NCI-H82 (cell line): ENCODE measurements at regions not wholly inside any gene's neighbourhood (a gene's known extent, or its start where the extent isn't known, plus 50 kb on each side); places are given as distances from the start of the nearest gene placed in this dataset.

Source experiments
- DNase-seq: peaks from one replicate; lab custom pipeline; 2025; lab: John Stamatoyannopoulos, UW

DNA sequence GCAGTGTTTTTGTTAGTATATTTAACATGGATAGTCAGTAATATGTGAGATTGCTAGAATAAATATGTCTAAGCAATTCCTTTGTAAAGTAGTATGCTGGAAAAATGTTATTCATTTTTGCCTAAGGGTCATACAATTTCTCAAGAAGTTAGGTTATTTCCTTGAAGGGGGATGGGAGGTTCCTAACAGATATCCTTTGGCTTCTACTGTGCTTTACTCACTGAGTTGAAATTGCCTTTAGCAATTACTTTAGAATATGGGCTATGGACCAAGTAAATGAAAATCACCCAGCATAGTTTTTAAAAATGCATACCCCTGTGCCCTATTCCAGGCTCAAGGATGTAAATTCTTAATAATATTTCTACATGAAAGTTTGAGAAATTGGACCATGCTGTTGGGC, 1386.4 kb upstream of the SLC39A10 start:
- DNase-seq = no peak

DNA sequence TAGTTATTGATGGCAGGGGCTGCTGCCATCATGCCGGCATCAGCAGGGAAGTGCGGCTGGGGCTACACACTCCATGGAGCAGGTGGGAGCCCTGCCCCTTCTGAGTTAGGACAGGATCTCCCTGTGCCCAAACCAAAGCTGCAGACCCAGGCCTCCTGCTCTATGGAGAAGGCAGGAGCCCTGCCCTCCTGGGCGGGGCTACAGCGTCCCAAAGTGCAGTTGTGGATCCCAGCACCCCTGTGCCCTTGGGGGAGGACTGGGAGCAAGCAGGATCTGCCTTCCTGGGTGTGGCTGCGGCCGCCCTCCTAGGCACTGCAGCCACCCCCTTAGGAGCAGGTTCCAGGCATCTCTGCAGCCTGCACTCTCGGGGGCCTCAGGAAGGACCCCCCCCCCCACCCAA, 1392.4 kb upstream of the SLC39A10 start:
- no peak for DNase-seq

DNA sequence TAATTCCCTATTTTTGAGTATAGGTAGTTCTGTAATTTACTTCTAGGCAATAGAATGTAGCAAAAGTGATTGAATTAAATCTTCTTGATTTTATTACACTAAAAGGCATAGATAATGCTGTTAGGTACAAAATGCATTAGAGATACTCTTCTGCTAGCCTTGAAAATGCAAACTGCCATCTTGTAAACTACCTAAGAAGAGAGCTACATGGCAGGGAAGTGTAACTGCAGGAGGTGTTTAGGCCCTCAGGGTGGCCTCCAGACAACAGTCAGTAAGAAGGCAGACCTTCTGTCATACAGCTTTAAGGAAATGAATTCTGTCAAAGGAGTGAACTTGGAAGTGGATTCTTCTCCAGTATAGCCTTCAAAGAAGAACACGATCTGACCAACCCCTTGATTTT, 1396.8 kb upstream of the SLC39A10 start:
- DNase-seq = no peak

- no peak for DNase-seq
Observed at GRCh38 chr2:194257095-194257494, 1399.9 kb upstream of the SLC39A10 start.

- DNase-seq = no peak
Observed at GRCh38 chr2:194253528-194254259, 1403.3 kb upstream of the SLC39A10 start.

- no peak for DNase-seq
Observed at GRCh38 chr2:194252127-194252526, 1404.9 kb upstream of the SLC39A10 start.

DNA sequence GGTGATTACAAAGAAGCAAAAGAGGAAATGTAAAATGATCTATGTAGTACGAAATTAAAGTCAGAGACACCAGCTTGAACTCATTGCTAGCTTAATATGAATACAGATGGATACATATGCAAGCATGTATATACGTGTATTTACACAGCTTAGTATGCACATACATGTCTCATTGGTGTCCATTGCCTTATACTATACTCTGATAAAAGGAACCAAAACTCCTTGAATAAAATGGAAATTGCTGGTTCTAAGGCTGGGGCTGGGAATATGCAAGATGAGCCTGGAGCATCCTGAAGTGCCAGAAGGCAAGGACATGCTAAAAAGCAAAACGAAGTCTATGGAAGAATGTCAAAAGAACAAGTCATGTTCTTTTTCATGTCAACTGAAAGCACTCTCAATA, 1424.4 kb upstream of the SLC39A10 start:
- no peak for DNase-seq

DNA sequence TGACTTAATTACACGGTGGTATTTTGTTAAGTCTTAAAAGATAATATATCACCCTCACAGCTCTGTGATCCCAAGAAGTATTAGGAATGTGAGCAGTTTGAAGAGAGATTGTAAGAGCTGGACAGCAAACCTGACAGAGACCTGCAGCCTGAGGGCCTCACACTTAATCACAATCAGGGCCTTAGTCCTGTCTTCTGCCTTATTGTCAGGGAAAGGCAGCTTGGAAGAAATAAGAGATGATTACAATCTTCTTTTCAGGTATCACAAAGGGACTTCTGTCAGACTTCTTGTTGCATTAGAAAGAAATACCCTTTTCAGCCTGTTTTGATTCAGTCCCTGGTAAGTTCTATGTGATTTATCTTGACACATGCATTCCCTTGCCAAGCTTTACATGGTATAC, 1433.8 kb upstream of the SLC39A10 start:
- peak; percentile 28 for DNase-seq

DNA sequence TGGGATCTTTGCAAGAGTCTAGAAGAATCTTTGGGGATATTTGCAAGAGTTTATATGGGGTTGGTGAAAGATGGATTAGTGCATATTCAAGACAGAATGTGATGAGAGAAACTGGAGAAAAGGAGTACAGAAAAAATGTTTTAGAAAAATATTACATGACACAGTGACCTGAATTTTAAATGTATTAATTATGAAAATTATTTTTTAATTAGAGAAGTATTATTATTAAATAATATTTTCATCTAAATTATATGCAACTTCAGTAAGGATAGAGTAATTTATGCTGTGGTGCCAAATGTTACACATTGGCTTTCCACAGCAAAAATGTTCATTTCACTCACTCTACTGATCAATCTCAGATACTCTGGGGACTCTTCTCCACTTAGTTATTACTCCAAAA, 1442.8 kb upstream of the SLC39A10 start:
- DNase-seq = no peak

- DNase-seq = no peak
Observed at GRCh38 chr2:194205568-194206227, 1451.3 kb upstream of the SLC39A10 start.

GRCh38 chr2:194203898-194204297, 1453.1 kb upstream of the SLC39A10 start:
- no peak for DNase-seq

GRCh38 chr2:194182888-194183287, 1474.1 kb upstream of the SLC39A10 start:
- peak; percentile 42 for DNase-seq

DNA sequence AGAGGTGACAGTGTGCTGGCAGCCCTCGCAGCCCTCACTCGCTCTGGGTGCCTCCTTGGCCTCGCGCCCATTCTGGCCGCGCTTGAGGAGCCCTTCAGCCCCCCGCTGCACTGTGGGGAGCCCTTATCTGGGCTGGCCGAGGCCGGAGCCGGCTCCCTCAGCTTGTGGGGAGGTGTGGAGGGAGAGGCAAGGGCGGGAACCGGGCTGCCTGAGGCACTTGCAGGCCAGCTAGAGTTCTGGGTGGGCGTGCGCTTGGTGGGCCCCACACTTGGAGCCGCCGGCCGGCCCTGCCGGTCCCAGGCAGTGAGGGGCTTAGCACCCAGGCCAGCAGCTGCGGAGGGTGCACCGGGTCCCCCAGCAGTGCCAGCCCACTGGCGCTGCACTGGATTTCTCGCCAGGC, 1480.9 kb upstream of the SLC39A10 start:
- no peak for DNase-seq

DNA sequence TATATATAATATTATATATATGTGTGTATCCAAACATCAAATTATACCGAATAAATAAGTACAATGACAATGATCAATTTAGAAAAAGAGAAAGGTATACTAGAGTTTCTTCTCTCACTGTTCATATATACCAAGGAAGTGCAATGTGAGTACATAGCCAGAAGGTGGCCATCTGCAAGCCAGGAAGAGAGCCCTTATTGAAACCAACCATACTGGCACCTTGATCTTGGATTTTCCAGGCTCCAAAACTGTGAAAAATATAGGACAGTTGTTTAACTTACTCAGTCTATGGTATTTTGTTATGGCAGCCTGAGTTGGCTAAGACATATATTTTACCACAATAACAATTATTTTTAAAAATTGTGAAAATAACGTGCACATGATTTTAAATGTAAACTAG, 1490.2 kb upstream of the SLC39A10 start:
- peak; percentile 71 for DNase-seq

DNA sequence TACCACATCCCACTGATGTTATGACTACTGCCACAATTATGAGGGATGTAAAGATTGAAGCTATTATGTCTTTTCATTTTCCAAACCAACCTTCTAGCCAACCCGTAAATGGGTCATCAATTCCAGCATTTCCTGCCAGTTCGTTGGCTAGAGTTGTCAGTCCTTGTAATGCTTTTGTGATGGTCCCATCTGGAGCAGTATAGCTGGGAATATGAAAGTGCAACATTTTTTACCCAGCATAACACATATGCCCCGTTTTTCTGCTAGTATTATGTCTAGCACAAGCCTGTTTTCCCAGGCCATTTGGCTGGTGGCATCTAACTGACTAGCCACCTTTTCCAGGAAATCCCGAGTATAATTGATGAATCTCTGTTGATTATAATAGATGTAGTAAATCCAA, 1501.6 kb upstream of the SLC39A10 start:
- no peak for DNase-seq

- DNase-seq = no peak
Observed at GRCh38 chr2:194151231-194151630, 1505.8 kb upstream of the SLC39A10 start.

DNA sequence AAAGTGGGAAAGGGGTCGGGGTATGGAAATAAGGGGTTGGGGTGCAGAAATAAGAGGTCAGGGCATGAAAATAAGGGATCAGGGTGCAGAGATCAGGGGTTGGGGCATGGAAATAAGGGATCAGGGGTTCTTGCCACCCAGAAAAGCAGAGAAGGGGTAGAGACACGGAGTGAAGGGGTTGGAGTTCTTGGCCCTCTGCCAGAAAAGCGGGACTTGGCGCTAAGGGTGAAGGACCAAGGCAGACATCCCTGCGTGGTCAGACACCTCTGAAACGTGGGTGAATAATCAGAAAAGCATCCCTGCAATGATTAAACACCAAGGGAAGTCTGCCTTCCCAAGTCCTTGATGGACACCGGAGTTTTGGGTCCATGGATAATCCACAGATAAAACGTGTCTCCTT, 1521.6 kb upstream of the SLC39A10 start:
- no peak for DNase-seq

GRCh38 chr2:194128810-194129209, 1528.2 kb upstream of the SLC39A10 start:
- no peak for DNase-seq

- no peak for DNase-seq
Observed at GRCh38 chr2:194126418-194126817, 1530.6 kb upstream of the SLC39A10 start.

GRCh38 chr2:194116861-194117260, 1540.2 kb upstream of the SLC39A10 start:
- no peak for DNase-seq

GRCh38 chr2:194105358-194105757, 1551.7 kb upstream of the SLC39A10 start:
- no peak for DNase-seq

DNA sequence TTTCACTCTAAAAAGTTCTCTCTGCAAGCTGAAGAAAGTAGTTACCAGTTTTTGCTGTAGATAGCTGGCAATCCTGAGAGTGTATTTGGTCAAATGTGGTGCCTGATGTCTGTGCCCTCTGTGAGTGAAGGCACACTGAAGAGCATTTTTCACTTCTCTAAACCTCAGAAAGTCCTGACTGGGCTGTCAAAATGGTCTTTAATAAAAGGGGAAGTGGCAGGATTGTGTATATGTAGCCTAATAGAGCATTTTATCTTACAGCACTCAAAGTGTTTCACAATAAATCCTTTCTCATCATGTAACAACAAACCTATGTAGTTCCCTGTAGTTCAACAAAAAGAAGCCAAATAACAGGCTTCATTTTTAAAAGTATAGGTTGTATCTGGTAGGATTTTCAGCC, 1552.3 kb upstream of the SLC39A10 start:
- DNase-seq = no peak

- no peak for DNase-seq
Observed at GRCh38 chr2:194103941-194104659, 1552.9 kb upstream of the SLC39A10 start.
